ENCODE measurements at regions not wholly inside any gene's neighbourhood (a gene's known extent, or its start where the extent isn't known, plus 50 kb on each side); places are given as distances from the start of the nearest gene placed in this dataset.

DNA sequence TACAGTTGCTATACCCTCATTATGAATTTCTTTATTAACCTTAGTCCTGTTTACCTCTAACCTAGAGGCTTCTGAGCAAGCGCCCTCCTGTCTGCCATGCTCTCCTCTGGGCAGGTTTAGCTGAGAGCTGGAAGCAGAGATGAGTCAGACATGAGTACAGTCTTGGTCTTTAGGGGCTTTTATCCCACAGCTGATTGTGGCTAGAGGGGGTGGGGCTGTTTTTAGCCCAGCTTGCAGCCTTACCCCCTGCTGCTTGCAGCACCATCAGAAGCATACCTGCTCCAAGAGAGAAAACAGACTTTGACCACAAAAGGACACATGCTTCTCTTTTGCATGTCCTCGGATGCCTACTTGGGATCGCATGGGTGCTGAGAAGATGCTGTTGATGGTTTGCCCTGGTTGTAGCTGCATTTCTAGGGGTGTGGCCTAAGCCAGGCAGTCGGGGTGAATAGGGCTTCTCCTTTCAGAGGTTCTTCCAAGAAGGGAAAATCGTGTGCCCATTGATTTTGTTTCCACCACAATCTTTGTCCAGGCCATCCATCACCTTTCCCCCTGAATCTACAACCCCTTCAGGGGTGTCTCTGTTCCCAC is 115.0 kb upstream of the LGALSL start:
- DNase-seq (ENCODE audit: low read depth) = no peak

DNA sequence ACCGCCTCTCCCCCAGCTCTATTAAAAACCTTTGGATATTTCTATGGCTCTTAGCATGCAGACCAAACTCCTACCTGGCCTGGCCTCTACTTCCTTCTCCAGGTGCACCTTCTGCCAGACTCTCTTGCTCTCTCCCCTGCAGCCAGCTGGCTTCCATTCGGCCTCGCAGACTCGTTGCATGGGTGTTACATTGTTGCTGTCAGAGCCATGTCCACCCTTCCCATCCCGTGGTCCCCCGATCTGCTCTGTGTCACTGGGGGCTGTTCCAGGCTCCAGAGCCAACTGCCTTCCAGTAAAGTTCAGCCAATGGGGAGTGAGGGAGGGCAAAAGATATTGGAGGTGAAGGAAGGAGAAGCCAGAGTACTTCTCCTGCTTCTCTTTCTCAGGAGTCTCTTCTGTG is 112.5 kb upstream of the LGALSL start:
- no peak for DNase-seq (ENCODE audit: low read depth)

DNA sequence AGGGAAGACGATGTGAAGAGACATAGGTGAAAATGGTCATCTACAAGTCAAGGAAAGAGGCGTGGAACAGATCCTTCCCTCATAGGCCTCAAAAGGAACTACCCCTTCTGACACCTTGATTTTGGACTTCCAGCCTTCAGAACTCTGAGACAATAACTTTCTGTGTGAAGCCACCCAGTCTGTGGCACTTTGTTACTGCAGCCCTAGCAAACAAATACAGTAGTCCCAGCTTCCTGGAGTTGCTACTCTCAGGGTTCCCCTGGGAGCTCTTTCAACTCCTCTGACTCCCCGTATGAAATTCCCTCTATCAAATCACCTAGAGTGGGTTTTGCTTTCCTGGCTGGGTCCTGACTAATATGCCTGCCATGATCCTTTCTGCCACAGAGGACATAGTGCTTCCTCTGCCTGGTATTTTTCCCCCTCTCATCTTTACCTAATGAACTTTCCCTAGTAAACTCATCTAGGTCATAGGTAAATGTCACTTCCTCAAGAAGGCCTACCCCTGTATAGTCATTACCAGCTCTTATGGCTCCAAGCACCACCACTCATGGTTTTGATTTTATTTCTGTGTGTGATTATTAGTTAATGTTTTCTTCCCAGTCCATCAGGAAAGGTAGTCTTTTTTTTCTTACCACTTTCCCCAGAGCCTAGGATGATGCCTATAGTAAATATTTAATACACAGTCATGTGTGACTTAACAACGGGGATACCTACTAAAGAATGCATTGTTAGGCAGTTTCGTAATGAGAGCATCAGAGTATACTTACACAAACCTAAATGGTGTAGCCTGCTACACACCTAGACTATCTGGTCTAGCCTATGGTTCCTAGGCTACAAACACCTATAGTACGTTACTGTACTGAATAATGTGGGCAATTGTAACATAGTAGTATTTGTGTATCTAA is 111.5 kb upstream of the LGALSL start:
- no peak for DNase-seq (ENCODE audit: low read depth)

DNA sequence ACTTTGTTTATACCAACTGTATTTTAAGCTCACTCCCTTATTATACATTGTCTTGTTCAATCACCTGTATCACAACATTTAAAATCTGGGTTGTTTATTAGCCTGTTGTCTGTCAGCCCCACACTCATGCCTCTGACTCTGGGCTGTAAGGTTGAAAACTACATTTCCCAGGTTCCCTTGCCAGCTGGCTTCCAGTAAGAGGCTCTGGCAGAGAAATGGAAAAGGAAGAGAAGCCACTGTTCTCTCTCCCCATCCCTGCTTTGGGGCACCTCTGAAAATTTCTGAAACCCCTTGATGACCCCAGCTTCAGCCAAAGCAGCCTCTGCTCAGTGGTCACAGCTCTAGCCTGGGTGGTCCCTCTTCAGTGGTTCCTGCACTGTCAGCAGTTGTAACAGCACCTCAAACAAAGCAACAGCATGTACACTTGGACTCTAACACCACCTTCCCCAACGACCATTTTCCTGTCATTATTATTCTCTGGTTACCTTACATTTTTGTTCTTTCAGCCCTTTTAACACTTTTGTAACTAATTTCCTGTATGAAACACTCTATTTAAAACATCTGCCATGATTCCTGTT is 108.9 kb upstream of the LGALSL start:
- DNase-seq (ENCODE audit: low read depth) = no peak

DNA sequence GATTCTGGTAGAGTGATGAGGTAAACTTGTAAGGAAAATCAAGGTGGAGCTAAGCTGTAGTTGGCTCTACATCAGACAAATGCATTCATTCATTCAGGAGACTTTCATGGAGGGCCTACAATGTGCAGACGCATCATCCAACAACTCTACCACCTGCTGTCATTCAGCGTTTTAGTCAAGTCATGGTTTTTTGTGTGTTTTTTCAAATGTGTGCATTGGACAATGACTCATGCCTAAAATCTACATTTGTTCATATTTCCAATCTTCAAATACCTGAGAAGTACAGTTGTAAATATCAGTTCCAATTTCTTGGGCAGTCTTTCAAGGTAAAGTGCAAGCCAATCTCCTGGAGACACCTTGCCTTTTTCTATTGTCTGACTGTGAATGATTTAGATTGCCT is 108.0 kb upstream of the LGALSL start:
- no peak for DNase-seq (ENCODE audit: low read depth)

DNA sequence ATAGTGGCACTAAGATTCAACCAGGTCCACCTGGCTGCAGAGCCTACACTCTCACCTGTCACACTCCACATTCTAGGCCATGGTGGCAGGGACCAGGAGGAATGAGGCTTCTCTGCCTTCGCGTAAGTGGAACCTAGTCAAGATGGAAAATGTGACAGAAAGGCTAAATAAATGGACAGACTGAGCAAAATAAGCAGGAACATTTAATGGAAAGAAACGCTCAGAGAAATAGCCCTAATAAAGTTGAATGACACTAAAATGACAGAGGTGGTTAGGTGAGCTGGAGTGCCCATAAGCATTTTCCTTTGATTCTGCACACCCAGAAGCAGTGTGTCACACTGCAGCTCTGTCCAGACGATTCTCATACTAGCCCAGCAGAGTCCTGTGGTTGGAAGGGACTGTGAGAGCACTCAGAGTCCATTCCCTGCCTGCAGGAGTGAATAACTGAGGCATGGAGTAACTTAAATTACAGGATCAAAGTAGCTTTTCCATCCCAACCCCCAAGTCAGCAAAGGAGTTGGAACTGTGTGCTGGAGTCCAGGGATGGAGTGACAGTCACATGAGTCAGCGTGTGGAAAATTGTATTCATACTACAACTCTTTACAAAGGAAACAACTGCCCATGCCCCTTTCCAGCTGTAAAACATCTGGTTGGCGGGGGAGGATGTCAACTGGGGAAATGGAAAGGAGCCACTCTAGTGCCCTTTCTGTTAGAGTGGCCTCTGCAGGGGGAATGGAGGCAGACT is 105.4 kb upstream of the LGALSL start:
- no peak for DNase-seq (ENCODE audit: low read depth)

DNA sequence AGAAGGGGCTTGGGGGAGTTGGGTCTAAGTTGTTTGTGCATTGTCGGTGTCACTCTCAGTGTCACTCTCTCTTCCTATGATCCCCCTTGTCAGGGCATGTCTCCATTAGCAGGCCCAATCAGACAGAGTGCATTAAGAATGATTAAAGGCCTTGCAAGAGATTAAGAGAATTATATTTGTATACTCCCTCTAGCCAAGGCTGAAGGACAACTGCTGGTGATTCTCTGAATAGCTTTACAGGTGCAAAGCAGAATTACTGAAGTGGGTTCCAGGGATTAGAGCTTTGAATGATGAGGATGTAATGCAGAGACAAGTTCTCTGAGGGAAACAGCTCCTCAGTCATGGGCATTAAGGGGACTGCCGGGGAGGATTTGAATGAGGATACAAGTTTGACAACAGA is 104.8 kb upstream of the LGALSL start:
- no peak for DNase-seq (ENCODE audit: low read depth)

DNA sequence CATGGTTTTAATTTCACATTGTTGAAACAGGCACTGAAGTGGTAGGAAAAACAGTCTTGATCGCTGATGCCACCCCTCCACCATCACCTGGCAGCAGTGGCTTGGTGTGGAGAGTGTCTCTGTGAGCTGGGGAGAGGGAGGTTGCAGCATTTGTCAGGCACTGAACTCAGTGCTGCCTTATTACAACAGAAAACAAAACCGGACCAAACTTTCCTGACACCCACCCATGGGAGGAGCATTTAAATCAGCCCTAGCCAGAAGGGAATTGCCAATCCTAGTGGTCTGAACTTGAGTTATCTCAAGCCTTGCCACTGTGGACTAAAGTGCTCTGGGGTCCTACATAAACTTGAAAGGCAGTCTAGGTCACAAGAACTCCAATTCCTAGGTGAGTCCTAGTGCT is 103.0 kb upstream of the LGALSL start:
- DNase-seq (ENCODE audit: low read depth) = no peak

DNA sequence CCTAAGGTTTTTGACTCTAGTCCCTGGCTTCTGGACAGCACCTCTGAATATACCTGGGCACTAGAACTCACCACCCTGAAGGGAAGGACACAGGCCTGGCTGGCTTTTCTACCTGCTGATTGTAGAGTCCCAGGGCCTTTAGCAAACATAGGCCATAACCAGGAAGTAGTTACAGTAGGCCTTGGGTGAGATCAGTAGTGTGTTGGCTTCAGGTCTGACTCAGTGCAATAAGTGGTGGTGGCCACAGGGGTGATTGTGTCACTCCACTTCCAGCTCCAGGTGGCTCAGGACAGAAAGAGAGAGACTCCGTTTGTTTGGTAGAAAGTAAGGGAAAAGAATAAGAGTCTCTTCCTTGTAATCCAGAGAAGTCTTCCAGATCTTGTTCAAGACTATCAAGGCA is 101.7 kb upstream of the LGALSL start:
- no peak for DNase-seq (ENCODE audit: low read depth)

DNA sequence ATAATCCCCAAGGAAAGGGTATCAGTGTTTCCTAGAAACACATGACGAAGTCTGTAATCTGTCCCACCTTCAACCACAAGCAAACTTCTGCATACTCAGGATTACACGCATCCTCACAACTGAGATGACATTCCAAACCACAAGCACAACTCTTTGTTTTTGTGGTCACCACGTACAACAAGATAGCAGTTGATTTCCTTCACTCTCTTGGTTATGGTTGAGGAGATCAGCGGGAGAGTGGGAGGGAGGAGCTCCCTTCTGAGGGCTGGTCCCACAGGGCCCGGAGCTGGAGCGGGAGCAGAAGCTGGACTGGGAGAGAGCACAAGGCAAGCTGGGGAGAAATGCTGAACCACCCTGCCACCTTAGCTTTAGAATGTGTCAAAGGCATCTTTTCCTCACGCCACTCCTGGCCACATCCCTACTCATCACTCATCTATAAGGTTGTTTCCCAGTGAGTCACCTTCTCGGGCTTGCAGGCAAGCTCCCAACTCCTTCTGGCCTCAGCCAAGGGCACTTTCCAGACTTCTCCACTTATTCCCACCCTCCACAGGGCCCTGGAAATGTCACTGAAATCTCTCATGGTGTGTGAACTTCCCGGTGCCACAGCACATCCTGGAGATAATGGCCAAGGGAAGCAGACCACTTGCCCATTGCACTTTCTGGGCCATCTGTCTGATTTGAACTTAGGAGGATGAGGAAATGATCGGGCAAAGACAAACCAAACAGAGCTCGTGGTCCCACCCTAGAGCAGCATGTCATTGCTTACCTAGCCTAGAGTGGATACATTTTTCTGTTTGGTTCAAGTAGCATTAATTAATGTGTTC is 98.9 kb upstream of the LGALSL start:
- DNase-seq (ENCODE audit: low read depth) = no peak

DNA sequence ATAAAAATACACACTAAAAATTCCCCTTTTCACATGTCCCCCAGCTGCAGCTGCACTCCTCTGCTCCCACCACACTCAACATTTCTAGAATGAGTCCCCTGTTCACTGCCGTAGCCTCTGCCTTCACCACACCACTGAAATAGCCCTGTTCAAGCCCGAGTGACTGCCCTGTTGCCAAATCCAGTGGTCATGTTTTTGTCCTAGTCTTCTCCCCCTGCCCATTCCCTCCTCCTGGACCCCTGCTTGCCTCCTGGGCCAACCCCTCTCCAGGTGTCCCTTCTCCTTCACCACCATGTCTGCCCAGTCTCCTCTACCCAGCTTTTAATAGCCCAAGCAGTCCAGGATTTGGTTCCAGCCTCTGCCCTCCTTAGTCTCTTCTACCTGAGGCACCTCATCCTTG is 97.1 kb upstream of the LGALSL start:
- no peak for DNase-seq (ENCODE audit: low read depth)

DNA sequence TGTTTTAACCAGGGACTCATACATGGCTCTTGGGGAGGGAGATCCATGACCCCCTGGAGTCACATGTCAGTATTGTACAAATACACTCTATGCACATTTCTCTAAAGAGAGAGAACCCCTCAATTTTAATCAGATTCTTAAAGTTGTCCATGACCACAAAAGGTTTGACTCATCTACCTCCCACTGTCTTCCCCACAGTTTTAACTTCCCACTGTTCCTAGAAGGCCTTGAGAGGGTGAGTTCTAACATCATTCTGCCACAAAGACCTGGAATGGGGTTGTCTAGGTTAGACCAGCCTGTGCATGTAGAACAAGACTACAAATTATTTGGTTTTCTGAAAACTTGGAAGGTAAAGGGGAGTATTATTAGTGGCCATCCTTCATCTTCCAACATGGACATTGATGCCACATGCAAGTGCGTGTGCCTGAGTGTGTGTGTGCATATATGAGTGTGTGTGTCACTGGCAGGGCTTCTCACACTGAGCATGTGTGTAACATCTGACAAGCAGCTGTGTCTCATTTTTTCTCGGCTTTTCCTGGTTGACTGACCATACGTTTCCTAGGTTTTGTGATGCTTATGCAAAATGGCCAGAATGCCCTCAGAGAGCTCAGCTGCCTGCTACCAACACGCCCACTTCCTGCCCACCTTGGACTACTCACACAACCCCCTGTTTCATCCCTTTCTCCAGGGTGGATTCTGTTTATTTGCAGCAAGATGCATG is 94.6 kb upstream of the LGALSL start:
- no peak for DNase-seq (ENCODE audit: low read depth)

DNA sequence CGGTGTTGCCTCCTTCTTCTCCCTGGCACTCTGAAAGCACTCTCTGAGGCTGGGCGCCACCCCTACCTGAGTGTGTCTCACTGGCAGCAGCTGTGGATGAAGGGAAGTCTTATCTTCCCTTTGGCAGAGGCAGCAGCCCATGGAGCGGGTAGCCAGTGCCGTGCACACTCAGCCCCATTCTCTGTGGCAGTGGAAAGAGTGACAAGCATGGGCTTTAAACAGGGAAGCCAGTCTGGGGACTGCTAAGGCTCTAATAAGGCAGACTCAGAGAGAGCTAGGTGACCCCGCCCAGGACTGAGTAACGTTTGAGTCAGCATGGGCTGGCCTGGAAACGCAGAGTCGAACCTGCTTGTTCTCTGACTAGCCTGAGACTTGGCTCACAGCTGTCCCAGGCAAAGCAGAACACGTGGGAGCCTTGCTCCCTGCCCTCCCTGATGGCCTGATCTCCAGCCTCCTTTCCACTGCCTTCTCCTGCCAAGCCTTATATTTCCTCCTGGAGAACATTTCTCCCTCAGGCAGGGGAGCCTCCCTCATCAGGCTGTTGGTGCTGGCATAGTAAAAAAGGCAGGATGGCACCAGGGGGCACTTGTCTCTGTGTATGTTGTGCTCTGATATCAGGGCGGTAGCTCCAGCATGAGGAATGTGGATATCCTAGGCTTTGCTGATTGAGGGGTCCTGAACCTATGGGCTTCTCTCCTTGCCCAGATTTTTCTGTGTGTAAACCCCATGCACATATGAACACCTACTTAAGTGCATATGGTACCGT is 93.9 kb upstream of the LGALSL start:
- no peak for DNase-seq (ENCODE audit: low read depth)

DNA sequence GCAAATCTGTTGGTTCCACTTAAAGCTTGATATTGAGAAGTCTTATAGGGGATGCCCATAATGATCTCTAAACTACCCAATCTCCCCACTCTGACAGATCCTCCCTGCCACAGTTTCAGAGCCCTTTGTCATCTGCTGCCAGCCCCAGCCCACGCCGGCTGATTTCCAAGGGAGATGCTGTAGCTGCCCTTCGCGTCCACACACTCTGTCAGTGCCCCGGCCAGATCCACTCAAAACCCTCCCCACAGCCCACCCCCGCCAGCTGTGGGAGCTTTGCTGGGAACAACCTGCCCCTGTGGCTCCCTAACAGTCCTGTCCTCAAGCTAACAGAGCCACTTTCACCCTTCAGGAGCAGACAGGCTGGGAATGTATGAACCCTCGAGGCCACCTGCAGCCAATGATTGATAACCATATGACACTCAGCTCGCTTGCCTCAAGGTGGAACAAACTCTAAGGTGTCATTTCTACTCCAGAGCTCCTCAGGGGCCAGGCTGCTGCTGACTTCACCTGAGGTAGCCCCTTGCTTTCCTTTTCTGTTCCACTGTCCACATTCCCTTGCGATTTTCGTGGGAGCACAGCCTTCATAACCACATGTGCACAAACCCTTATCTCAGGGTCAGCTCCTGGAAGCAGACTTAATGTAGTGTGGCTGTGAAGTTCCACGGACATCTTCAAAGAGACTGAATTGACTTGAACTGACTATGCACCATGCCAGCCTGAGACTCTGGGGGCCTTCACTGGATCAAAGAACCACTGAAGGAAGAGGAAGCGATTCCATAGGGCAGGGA is 92.6 kb upstream of the LGALSL start:
- DNase-seq (ENCODE audit: low read depth) = no peak

DNA sequence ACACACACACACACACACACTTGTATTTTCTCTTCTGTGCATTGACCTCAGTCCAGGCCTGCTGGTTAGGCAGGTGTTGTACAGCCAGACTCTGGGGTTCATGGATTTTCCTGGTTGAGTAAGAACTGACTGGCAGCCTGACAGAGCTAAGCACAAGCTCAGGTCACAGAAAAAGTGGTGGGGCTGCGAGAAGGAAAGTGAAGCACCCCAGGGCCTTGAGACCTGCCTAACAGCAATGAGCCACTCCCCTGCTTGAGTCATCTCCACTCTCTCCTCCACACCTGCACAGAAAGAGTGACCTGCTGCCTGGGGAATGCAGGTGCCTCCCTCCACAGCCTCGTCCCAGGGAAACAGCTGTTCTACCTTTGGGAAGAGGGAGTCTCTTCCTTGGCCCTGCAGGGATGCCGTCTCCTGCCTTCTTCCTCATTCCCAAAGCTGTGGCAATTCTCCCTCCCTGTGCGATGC is 91.4 kb upstream of the LGALSL start:
- no peak for DNase-seq (ENCODE audit: low read depth)

DNA sequence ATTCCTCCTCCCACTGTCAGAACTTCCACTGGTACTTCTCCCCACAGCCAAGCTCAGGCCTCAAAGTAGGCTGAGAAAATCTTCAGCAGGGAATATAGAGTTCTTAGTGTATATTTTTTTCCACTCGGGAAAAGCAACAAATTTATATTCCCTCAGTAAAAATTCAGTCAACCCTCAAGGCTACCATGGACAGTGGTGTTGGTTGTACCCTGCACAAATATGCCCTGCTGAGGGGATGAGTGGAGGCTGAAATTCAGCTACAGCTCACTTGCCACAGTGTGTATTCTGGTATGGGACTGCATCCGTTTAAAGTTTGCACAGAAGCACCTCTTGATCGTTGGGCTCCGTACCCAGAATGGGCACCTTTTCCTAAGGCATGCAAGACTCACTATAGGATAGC is 90.8 kb upstream of the LGALSL start:
- DNase-seq (ENCODE audit: low read depth) = no peak

DNA sequence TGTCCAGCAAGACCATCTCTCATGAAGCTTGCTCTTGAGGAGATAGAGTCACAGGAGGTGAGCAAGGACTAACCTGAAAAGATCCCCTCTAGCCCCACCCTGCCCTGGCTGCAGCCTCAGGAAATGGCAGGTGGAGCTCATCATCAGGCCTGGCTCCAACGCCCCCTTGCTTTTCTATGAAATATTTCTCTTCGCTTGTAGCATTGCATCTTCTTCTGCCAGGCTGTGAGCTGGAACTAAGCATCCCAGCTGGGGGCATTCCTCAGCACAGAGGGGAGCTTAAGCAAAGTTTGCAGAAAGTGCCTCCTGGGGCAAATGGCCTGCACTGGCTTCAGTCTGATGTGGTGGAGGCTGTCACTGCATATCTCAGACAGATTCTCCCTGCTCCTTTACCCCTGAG is 90.1 kb upstream of the LGALSL start:
- DNase-seq (ENCODE audit: low read depth) = no peak

DNA sequence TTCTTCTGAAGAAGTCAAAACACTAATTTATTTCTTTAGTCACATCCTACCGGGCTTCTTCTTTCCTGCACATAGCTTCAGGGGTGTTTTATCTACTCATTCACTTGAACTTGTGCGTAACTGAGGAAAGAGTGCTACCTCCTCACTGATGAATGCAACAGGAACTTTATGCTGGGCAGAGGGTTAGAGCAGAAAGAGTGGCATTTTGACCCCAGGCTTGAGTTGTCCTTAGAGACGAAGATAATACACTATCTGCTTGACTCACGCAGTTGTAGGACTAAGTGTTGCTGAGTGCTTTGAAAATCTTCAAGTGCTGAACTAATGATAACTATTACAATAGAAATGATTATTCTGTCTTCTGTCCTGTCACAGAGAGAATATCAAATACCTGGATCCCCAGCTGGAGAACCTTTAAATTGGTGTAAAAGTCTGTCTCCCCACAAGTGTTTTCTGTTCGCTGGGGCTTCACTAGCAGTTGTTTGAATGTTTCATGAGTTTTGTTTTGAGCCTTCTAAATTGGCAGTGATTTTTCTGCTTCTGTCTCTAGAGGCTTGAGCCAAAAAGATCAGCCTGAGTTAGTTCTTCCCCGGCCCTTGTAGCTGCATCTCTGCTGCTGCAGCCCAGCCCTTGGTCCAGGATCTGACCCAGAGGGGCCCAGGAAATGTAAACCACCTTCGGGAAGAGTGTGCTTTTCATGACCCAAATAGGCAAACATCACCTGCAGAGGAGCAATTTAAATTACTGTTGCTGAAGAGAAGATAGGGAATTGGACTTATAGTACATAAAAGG is 86.3 kb upstream of the LGALSL start:
- no peak for DNase-seq (ENCODE audit: low read depth)

DNA sequence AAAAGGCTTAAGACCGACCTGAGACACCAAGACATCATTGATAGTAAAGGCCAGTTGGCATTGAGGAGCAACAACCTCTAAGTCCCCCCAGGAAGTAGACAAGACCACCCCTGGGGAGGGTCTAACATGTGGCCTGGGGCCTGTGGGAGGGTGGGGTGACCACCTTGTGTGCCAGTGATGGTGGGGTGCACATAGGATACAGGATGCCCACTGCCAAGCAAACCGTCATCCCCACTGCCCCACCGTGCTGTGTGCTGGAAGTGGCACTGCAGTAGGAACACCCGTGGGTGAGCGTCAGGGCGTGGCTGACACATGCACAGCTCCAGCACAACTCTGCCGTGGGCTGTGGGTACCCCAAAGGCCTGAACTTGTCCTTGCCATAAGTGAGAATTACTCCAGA is 84.3 kb upstream of the LGALSL start:
- DNase-seq (ENCODE audit: low read depth) = no peak

Measured in T follicular helper cell (primary cell).